Upper lobe of right lung (tissue), 1 donor: ENCODE measurements at regions not wholly inside any gene's neighbourhood (a gene's known extent, or its start where the extent isn't known, plus 50 kb on each side); places are given as distances from the start of the nearest gene placed in this dataset.

Source experiments
- ATAC-seq: fragments of 200-7000 bp; cut with Tn5 transposase; one replicate; pipeline ENCODE4 v1.9.1; 2020; ENCODE audit warnings: mild to moderate bottlenecking, moderate library complexity
- DNase-seq: peaks from one replicate; pipeline ENCODE4 v3.0.0-alpha.2; 2020
- H3K27ac ChIP-seq: fragments of 200-600 bp; one replicate; pipeline ENCODE4 v1.8.0; 2022
- H3K27me3 ChIP-seq: fragments of 200-600 bp; one replicate; pipeline ENCODE4 v1.8.0; 2022; ENCODE audit warnings: mild to moderate bottlenecking
- H3K36me3 ChIP-seq: fragments of 200-600 bp; one replicate; pipeline ENCODE4 v1.8.0; 2022
- H3K4me1 ChIP-seq: fragments of 200-600 bp; one replicate; pipeline ENCODE4 v1.8.0; 2022
- H3K4me3 ChIP-seq: fragments of 200-600 bp; one replicate; pipeline ENCODE4 v1.8.0; 2022; ENCODE audit warnings: mild to moderate bottlenecking
- H3K9me3 ChIP-seq: fragments of 200-600 bp; one replicate; pipeline ENCODE4 v1.8.0; 2022
- intact Hi-C: fragments of 100-400 bp; cut with DNase I; formaldehyde crosslinking; loops from one replicate; pipeline ENCODE4 v1.11.0; 2022
- TF ChIP-seq, protein P1 (sequence below): fragments of 200-600 bp; IDR thresholded peaks from one replicate; pipeline ENCODE4 v1.8.0; 2022; ENCODE audit warnings: antibody characterized with exemption
- donor health status: DM: no; HTN: yes; CAD: no; lungs with severe emphysema.

DNA sequence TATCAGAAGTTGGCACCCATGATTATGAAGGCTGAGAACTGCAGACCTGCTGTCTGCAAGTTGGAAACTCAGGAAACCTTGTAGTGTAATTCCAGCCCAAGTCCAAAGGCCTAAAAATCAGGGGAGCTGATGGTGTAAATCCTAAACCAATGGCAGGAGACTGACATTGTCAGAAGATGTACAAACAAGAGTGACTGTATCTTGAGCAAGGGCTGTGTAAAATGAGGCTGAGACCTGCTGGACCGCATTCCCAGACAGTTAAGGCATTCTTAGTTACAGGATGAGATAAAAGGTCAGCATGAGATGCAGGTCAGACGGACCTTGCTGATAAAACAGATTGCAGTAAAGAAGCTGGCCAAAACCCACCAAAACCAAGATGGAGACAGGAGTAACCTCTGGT is 147.7 kb downstream of the COG6 start:
- intact Hi-C loops: no loop called here
- Histone ChIP-seq H3K4me1 (no peaks in the 10 kb centered on the region), H3K27ac (no peak overlapping the region), H3K27me3 (no peaks in the 10 kb centered on the region), H3K9me3 (no peaks in the 10 kb centered on the region), H3K36me3 (no peaks in the 10 kb centered on the region), H3K4me3 (no peak overlapping the region)
- TF ChIP-seq, protein P1, sequence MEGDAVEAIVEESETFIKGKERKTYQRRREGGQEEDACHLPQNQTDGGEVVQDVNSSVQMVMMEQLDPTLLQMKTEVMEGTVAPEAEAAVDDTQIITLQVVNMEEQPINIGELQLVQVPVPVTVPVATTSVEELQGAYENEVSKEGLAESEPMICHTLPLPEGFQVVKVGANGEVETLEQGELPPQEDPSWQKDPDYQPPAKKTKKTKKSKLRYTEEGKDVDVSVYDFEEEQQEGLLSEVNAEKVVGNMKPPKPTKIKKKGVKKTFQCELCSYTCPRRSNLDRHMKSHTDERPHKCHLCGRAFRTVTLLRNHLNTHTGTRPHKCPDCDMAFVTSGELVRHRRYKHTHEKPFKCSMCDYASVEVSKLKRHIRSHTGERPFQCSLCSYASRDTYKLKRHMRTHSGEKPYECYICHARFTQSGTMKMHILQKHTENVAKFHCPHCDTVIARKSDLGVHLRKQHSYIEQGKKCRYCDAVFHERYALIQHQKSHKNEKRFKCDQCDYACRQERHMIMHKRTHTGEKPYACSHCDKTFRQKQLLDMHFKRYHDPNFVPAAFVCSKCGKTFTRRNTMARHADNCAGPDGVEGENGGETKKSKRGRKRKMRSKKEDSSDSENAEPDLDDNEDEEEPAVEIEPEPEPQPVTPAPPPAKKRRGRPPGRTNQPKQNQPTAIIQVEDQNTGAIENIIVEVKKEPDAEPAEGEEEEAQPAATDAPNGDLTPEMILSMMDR: no peak
- ATAC-seq (no peak), DNase-seq (no peak)

- Histone ChIP-seq H3K4me1 (no peaks in the 10 kb centered on the region), H3K27me3 (no peaks in the 10 kb centered on the region), H3K4me3 (no peak overlapping the region), H3K36me3 (no peaks in the 10 kb centered on the region), H3K27ac (no peak overlapping the region), H3K9me3 (no peaks in the 10 kb centered on the region)
- intact Hi-C loops: no loop called here
- DNase-seq (no peak), ATAC-seq (no peak)
- TF ChIP-seq, protein P1: no peak
Measured at GRCh38 chr13:39803851-39804250, 148.4 kb downstream of the COG6 start.

DNA sequence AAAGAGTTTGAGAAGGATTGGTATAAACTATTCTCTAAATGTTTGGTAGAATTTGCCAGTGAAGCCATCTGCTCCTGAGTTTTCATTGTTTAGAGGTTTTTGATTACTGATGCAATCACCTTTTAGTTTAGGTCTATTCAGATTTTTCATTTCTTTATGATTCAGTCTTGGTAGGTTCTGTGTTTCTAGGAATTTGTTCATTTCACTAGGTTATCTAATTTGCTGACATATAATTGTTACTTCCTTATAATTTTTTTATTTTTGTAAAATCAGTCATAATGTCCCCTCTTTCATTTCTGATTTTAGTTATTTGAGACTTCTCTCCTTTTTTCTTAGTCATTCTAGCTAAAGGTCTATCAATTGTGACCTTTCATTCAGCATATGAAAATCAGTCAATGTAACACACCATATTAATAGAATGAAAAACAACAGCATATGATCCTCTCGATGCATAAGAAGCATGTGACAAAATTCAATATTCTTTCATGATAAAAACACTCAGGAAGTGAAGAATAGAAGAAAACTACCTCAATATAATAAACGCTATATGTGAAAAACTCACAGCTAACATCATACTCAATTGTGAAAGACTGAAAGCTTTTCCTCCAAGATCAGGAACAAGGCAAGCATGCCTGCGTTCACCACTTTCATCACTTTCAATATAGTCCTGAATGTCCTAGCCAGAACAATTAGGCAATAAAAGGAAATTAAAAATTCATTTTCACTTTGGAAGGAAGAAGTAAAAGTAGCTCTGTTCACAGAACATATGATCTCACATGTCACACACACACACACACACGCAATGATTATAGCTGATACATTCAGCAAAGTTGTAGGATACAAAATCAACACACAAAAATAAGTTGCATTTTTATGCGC is 149.1 kb downstream of the COG6 start:
- intact Hi-C loops: no loop called here
- peak; percentile 61 for ATAC-seq
- no peak overlapping the region for H3K27ac ChIP-seq
- no peaks in the 10 kb centered on the region for H3K9me3 ChIP-seq
- no peaks in the 10 kb centered on the region for H3K4me1 ChIP-seq
- no peaks in the 10 kb centered on the region for H3K36me3 ChIP-seq
- no peak for DNase-seq
- TF ChIP-seq, protein P1: no peak
- no peaks in the 10 kb centered on the region for H3K27me3 ChIP-seq
- no peak overlapping the region for H3K4me3 ChIP-seq

GRCh38 chr13:39809466-39809865 is 154.0 kb downstream of the COG6 start:
- H3K4me3 ChIP-seq: no peak overlapping the region
- no peak for DNase-seq
- no peak overlapping the region for H3K27ac ChIP-seq
- H3K27me3 ChIP-seq: no peaks in the 10 kb centered on the region
- no peaks in the 10 kb centered on the region for H3K9me3 ChIP-seq
- ATAC-seq: no peak
- TF ChIP-seq, protein P1: no peak
- no peaks in the 10 kb centered on the region for H3K36me3 ChIP-seq
- intact Hi-C loops: no loop called here
- no peaks in the 10 kb centered on the region for H3K4me1 ChIP-seq

GRCh38 chr13:39810091-39810877 is 154.8 kb downstream of the COG6 start:
- intact Hi-C loops: no loop called here
- TF ChIP-seq, protein P1: no peak
- ATAC-seq (no peak), DNase-seq (no peak)
- Histone ChIP-seq H3K9me3 (no peaks in the 10 kb centered on the region), H3K36me3 (no peaks in the 10 kb centered on the region), H3K27ac (no peak overlapping the region), H3K4me3 (no peak overlapping the region), H3K4me1 (no peaks in the 10 kb centered on the region), H3K27me3 (no peaks in the 10 kb centered on the region)
